ENCODE measurements at regions not wholly inside any gene's neighbourhood (a gene's known extent, or its start where the extent isn't known, plus 50 kb on each side); places are given as distances from the start of the nearest gene placed in this dataset.
A peak's percentile ranks its signal among the peaks of the same experiment; 100 is the strongest.

- H3K9me3 ChIP-seq (ENCODE audit: control insufficient read depth, low read length) = no peaks in the 10 kb centered on the region
- peaks cover 16% of the 10 kb centered on the region for H3K4me1 ChIP-seq (ENCODE audit: control insufficient read depth, insufficient read depth, low read length)
- no peaks in the 10 kb centered on the region for H3K36me3 ChIP-seq (ENCODE audit: control insufficient read depth, insufficient read depth, low read length, severe bottlenecking)
- H3K9ac ChIP-seq (ENCODE audit: low read length) = no peak overlapping the region
- H3K27me3 ChIP-seq (replicated peaks; ENCODE audit: control insufficient read depth, insufficient read depth, low read length) = no peaks in the 10 kb centered on the region
- no peak overlapping the region for H3K4me3 ChIP-seq (ENCODE audit: low read length)
- DNase-seq (ENCODE audit: low read depth) = no peak
Observed at GRCh38 chr4:56123547-56123946, 174.8 kb downstream of the CEP135 start.

GRCh38 chr4:56123051-56123450 lies 174.3 kb downstream of the CEP135 start:
- DNase-seq (ENCODE audit: low read depth) = no peak
- H3K27me3 ChIP-seq (replicated peaks; ENCODE audit: control insufficient read depth, insufficient read depth, low read length) = no peaks in the 10 kb centered on the region
- H3K36me3 ChIP-seq (ENCODE audit: control insufficient read depth, insufficient read depth, low read length, severe bottlenecking) = no peaks in the 10 kb centered on the region
- no peaks in the 10 kb centered on the region for H3K9me3 ChIP-seq (ENCODE audit: control insufficient read depth, low read length)
- no peak overlapping the region for H3K4me3 ChIP-seq (ENCODE audit: low read length)
- peaks cover 11% of the 10 kb centered on the region for H3K4me1 ChIP-seq (ENCODE audit: control insufficient read depth, insufficient read depth, low read length)
- no peak overlapping the region for H3K9ac ChIP-seq (ENCODE audit: low read length)

- no peak overlapping the region for H3K4me3 ChIP-seq (ENCODE audit: low read length)
- H3K27me3 ChIP-seq (replicated peaks; ENCODE audit: control insufficient read depth, insufficient read depth, low read length) = no peaks in the 10 kb centered on the region
- no peaks in the 10 kb centered on the region for H3K9me3 ChIP-seq (ENCODE audit: control insufficient read depth, low read length)
- H3K4me1 ChIP-seq (ENCODE audit: control insufficient read depth, insufficient read depth, low read length) = no peaks in the 10 kb centered on the region
- no peak overlapping the region for H3K9ac ChIP-seq (ENCODE audit: low read length)
- no peak for DNase-seq (ENCODE audit: low read depth)
- no peaks in the 10 kb centered on the region for H3K36me3 ChIP-seq (ENCODE audit: control insufficient read depth, insufficient read depth, low read length, severe bottlenecking)
Observed at GRCh38 chr4:56118845-56119244, 170.1 kb downstream of the CEP135 start.

- Histone ChIP-seq H3K27me3 (replicated peaks; ENCODE audit: control insufficient read depth, insufficient read depth, low read length) (no peaks in the 10 kb centered on the region), H3K9ac (ENCODE audit: low read length) (no peak overlapping the region), H3K36me3 (ENCODE audit: control insufficient read depth, insufficient read depth, low read length, severe bottlenecking) (no peaks in the 10 kb centered on the region), H3K4me3 (ENCODE audit: low read length) (no peak overlapping the region), H3K9me3 (ENCODE audit: control insufficient read depth, low read length) (no peaks in the 10 kb centered on the region), H3K4me1 (ENCODE audit: control insufficient read depth, insufficient read depth, low read length) (no peaks in the 10 kb centered on the region)
- no peak for DNase-seq (ENCODE audit: low read depth)
Observed at GRCh38 chr4:56118055-56118454, 169.3 kb downstream of the CEP135 start.

GRCh38 chr4:56115898-56116297 lies 167.2 kb downstream of the CEP135 start:
- no peak for DNase-seq (ENCODE audit: low read depth)
- no peaks in the 10 kb centered on the region for H3K9me3 ChIP-seq (ENCODE audit: control insufficient read depth, low read length)
- no peak overlapping the region for H3K9ac ChIP-seq (ENCODE audit: low read length)
- H3K27me3 ChIP-seq (replicated peaks; ENCODE audit: control insufficient read depth, insufficient read depth, low read length) = peaks cover 6% of the 10 kb centered on the region
- no peak overlapping the region for H3K4me3 ChIP-seq (ENCODE audit: low read length)
- H3K36me3 ChIP-seq (ENCODE audit: control insufficient read depth, insufficient read depth, low read length, severe bottlenecking) = no peaks in the 10 kb centered on the region
- H3K4me1 ChIP-seq (ENCODE audit: control insufficient read depth, insufficient read depth, low read length) = no peaks in the 10 kb centered on the region

GRCh38 chr4:56112377-56112776 lies 163.6 kb downstream of the CEP135 start:
- Histone ChIP-seq H3K4me3 (ENCODE audit: low read length) (no peak overlapping the region), H3K36me3 (ENCODE audit: control insufficient read depth, insufficient read depth, low read length, severe bottlenecking) (no peaks in the 10 kb centered on the region), H3K9ac (ENCODE audit: low read length) (no peak overlapping the region), H3K4me1 (ENCODE audit: control insufficient read depth, insufficient read depth, low read length) (no peaks in the 10 kb centered on the region), H3K27me3 (replicated peaks; ENCODE audit: control insufficient read depth, insufficient read depth, low read length) (peaks cover 8% of the 10 kb centered on the region), H3K9me3 (ENCODE audit: control insufficient read depth, low read length) (no peaks in the 10 kb centered on the region)
- no peak for DNase-seq (ENCODE audit: low read depth)

GRCh38 chr4:56106180-56107147 lies 157.7 kb downstream of the CEP135 start:
- Histone ChIP-seq H3K9me3 (ENCODE audit: control insufficient read depth, low read length) (peaks cover 4% of the 10 kb centered on the region), H3K4me1 (ENCODE audit: control insufficient read depth, insufficient read depth, low read length) (no peaks in the 10 kb centered on the region), H3K4me3 (ENCODE audit: low read length) (no peak overlapping the region), H3K36me3 (ENCODE audit: control insufficient read depth, insufficient read depth, low read length, severe bottlenecking) (no peaks in the 10 kb centered on the region), H3K27me3 (replicated peaks; ENCODE audit: control insufficient read depth, insufficient read depth, low read length) (peaks cover 14% of the 10 kb centered on the region), H3K9ac (ENCODE audit: low read length) (no peak overlapping the region)
- peak; percentile 36 for DNase-seq (ENCODE audit: low read depth)

GRCh38 chr4:56104188-56104587 lies 155.4 kb downstream of the CEP135 start:
- H3K36me3 ChIP-seq (ENCODE audit: control insufficient read depth, insufficient read depth, low read length, severe bottlenecking) = no peaks in the 10 kb centered on the region
- no peaks in the 10 kb centered on the region for H3K4me1 ChIP-seq (ENCODE audit: control insufficient read depth, insufficient read depth, low read length)
- no peak for DNase-seq (ENCODE audit: low read depth)
- H3K9ac ChIP-seq (ENCODE audit: low read length) = no peak overlapping the region
- H3K9me3 ChIP-seq (ENCODE audit: control insufficient read depth, low read length) = peaks cover 4% of the 10 kb centered on the region
- H3K27me3 ChIP-seq (replicated peaks; ENCODE audit: control insufficient read depth, insufficient read depth, low read length) = peaks cover 14% of the 10 kb centered on the region
- no peak overlapping the region for H3K4me3 ChIP-seq (ENCODE audit: low read length)

GRCh38 chr4:56102601-56103000 lies 153.9 kb downstream of the CEP135 start:
- Histone ChIP-seq H3K4me1 (ENCODE audit: control insufficient read depth, insufficient read depth, low read length) (no peaks in the 10 kb centered on the region), H3K9ac (ENCODE audit: low read length) (no peak overlapping the region), H3K4me3 (ENCODE audit: low read length) (no peak overlapping the region), H3K36me3 (ENCODE audit: control insufficient read depth, insufficient read depth, low read length, severe bottlenecking) (no peaks in the 10 kb centered on the region), H3K9me3 (ENCODE audit: control insufficient read depth, low read length) (peaks cover 4% of the 10 kb centered on the region), H3K27me3 (replicated peaks; ENCODE audit: control insufficient read depth, insufficient read depth, low read length) (peaks cover 14% of the 10 kb centered on the region)
- DNase-seq (ENCODE audit: low read depth) = no peak

GRCh38 chr4:56099378-56099786 lies 150.6 kb downstream of the CEP135 start:
- Histone ChIP-seq H3K9ac (ENCODE audit: low read length) (no peak overlapping the region), H3K9me3 (ENCODE audit: control insufficient read depth, low read length) (peaks cover 4% of the 10 kb centered on the region), H3K36me3 (ENCODE audit: control insufficient read depth, insufficient read depth, low read length, severe bottlenecking) (no peaks in the 10 kb centered on the region), H3K4me3 (ENCODE audit: low read length) (no peak overlapping the region), H3K27me3 (replicated peaks; ENCODE audit: control insufficient read depth, insufficient read depth, low read length) (peaks cover 12% of the 10 kb centered on the region), H3K4me1 (ENCODE audit: control insufficient read depth, insufficient read depth, low read length) (no peaks in the 10 kb centered on the region)
- no peak for DNase-seq (ENCODE audit: low read depth)

- H3K36me3 ChIP-seq (ENCODE audit: control insufficient read depth, insufficient read depth, low read length, severe bottlenecking) = no peaks in the 10 kb centered on the region
- H3K27me3 ChIP-seq (replicated peaks; ENCODE audit: control insufficient read depth, insufficient read depth, low read length) = no peaks in the 10 kb centered on the region
- no peaks in the 10 kb centered on the region for H3K4me1 ChIP-seq (ENCODE audit: control insufficient read depth, insufficient read depth, low read length)
- H3K4me3 ChIP-seq (ENCODE audit: low read length) = no peak overlapping the region
- no peak for DNase-seq (ENCODE audit: low read depth)
- H3K9me3 ChIP-seq (ENCODE audit: control insufficient read depth, low read length) = no peaks in the 10 kb centered on the region
- H3K9ac ChIP-seq (ENCODE audit: low read length) = no peak overlapping the region
Observed at GRCh38 chr4:56093576-56093975, 144.8 kb downstream of the CEP135 start.
